PFSK-1 (cell line): ENCODE measurements at regions not wholly inside any gene's neighbourhood (a gene's known extent, or its start where the extent isn't known, plus 50 kb on each side); places are given as distances from the start of the nearest gene placed in this dataset.

ENCODE experiments used
- FOXP2 ChIP-seq: optimal IDR thresholded peaks from 2 replicates; pipeline ENCODE3; 2011; ENCODE audit warnings: borderline replicate concordance, control low read depth, inconsistent platforms; ENCODE audit not compliant: insufficient read depth; ENCODE audit errors: extremely low read length, extremely low read depth
- POLR2AphosphoS5 ChIP-seq: IDR thresholded peaks from 2 replicates; pipeline ENCODE4 v1.6.1; 2012; ENCODE audit warnings: low read depth, mild to moderate bottlenecking, control low read depth, low read length, moderate library complexity
- SIN3A ChIP-seq: IDR thresholded peaks from 2 replicates; pipeline ENCODE4 v1.6.1; 2012; ENCODE audit warnings: mild to moderate bottlenecking, low read length, moderate library complexity, borderline replicate concordance; ENCODE audit not compliant: insufficient read depth
- TAF1 ChIP-seq: IDR thresholded peaks from 2 replicates; pipeline ENCODE4 v1.6.1; 2012; ENCODE audit warnings: low read length, control low read depth, borderline replicate concordance; ENCODE audit not compliant: insufficient read depth
- TF ChIP-seq, protein P1 (sequence below), 2 experiments: IDR thresholded peaks; 2 replicates each; pipeline versions ENCODE4 v1.6.1 to v1.8.0; 2011 to 2012; ENCODE audit warnings: low read depth in 2 of 2, low read length in 2 of 2, control low read depth in 1 of 2, inconsistent platforms in 1 of 2, mild to moderate bottlenecking in 1 of 2, moderate library complexity in 1 of 2; ENCODE audit not compliant: insufficient read depth in 1 of 2

DNA sequence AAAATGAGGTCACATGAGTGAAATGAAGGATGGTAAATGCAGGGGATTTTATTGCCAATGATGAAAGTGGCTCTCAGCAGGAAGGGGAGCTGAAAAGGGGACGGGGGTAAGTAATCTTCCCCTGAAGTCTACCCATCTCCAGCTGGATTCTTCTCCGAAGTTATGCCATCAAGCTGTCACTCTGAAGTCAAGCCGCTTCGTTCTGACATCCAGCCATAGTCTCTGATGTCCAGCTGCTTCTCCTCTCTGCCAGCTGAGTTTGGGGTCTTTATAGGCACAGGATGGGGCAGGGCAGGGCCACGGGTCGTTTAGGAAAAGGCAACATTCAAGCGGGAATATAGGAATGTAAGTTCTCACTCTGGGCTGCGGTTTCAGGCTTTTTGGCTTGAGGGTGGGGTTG is 181.9 kb upstream of the ANO3 start:
- TF ChIP-seq TAF1, result no peak
- TF ChIP-seq POLR2AphosphoS5, result no peak
- no peak for TF ChIP-seq SIN3A
- TF ChIP-seq, protein P1, sequence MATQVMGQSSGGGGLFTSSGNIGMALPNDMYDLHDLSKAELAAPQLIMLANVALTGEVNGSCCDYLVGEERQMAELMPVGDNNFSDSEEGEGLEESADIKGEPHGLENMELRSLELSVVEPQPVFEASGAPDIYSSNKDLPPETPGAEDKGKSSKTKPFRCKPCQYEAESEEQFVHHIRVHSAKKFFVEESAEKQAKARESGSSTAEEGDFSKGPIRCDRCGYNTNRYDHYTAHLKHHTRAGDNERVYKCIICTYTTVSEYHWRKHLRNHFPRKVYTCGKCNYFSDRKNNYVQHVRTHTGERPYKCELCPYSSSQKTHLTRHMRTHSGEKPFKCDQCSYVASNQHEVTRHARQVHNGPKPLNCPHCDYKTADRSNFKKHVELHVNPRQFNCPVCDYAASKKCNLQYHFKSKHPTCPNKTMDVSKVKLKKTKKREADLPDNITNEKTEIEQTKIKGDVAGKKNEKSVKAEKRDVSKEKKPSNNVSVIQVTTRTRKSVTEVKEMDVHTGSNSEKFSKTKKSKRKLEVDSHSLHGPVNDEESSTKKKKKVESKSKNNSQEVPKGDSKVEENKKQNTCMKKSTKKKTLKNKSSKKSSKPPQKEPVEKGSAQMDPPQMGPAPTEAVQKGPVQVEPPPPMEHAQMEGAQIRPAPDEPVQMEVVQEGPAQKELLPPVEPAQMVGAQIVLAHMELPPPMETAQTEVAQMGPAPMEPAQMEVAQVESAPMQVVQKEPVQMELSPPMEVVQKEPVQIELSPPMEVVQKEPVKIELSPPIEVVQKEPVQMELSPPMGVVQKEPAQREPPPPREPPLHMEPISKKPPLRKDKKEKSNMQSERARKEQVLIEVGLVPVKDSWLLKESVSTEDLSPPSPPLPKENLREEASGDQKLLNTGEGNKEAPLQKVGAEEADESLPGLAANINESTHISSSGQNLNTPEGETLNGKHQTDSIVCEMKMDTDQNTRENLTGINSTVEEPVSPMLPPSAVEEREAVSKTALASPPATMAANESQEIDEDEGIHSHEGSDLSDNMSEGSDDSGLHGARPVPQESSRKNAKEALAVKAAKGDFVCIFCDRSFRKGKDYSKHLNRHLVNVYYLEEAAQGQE (IDR thresholded peaks at IDR 0.05; ENCODE audit: insufficient read depth in 1 of 2, low read depth in 2 of 2, low read length in 2 of 2), result no peak

DNA sequence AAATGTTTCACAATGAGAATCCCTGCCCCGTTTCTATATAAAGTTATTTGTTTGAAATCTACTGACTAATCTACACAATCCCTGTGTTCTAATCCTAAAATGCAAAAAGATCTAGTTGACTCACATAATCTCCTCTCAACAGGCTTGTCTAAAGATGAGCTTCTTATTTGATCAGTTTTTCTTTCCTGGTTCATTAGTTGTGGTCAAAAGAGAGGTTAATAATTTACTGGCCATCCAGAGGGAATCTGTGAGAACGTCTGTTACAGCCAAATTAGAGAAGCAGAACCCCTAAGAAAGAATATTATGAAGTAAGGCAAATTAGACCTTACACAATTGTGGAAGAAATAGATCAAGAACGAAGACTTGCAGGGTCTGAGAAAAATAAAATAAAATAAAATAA is 173.7 kb upstream of the ANO3 start:
- TF ChIP-seq TAF1 (no peak), SIN3A (no peak), POLR2AphosphoS5 (no peak), FOXP2 (no peak)
- TF ChIP-seq, protein P1 (IDR thresholded peaks at IDR 0.05; ENCODE audit: insufficient read depth in 1 of 2, low read depth in 2 of 2, low read length in 2 of 2), result no peak

DNA sequence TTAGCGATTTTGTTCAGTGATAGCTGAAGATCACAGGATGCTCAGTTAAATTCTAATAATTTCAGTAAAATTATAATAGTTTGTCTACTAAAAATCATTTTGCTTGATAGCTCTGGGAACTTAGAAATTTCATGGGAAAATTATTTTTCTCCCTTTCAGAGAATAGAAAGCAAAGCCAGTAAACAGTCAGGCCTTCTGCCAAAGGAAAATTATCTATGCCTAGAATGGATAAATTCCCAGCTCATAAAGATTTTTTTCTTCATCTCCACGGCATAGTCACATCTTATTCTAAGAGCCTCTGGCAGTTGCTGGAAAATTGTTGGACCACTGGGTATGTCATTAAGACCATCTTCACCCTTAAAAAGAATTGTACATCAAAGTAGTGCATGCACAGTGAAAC is 169.6 kb upstream of the ANO3 start:
- no peak for TF ChIP-seq TAF1
- no peak for TF ChIP-seq POLR2AphosphoS5
- no peak for TF ChIP-seq FOXP2
- no peak for TF ChIP-seq SIN3A

DNA sequence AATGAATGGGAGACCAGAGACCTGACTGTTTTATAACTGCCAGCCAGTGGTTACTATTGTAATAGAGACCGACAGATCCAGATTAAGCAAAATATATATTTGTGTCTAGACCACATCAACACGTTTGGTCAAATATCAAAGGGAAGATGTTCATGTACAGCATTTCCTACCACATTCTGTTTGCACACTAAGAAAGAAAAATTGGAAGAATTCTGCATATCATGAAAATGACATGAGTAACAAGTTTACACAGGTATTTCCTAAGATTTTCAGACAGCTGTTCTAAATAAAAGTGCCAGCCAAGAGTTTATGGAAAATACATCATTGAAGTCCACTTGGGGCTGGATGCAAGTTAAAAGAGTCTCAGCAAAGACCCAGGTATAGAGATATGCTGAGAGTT is 145.5 kb upstream of the ANO3 start:
- TF ChIP-seq TAF1 (no peak), POLR2AphosphoS5 (no peak), SIN3A (no peak), FOXP2 (no peak)
- TF ChIP-seq, protein P1 (IDR thresholded peaks at IDR 0.05; ENCODE audit: insufficient read depth in 1 of 2, low read depth in 2 of 2, low read length in 2 of 2), result no peak

DNA sequence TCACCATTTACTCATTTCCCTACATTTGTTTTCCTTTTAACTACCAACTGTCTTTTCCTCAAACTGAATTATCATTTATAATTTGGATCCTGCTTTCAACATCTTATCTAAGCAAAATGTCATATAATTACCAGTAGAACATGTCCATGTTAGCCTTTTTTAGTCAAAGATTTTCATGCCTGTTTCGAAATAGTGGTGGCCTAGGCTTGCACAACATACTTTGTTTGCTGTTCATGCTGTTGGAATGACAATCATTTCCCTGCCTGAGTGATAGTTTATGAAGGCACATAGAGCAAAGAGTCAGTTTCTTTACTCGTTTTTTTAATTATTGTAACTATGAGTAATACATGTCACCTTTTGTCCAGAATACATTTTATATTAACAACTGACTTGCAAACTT is 144.3 kb upstream of the ANO3 start:
- TF ChIP-seq POLR2AphosphoS5 (no peak), TAF1 (no peak), SIN3A (no peak), FOXP2 (no peak)
- TF ChIP-seq, protein P1 (IDR thresholded peaks at IDR 0.05; ENCODE audit: insufficient read depth in 1 of 2, low read depth in 2 of 2, low read length in 2 of 2), result no peak
